Loucy (cell line): ENCODE measurements at regions not wholly inside any gene's neighbourhood (a gene's known extent, or its start where the extent isn't known, plus 50 kb on each side); places are given as distances from the start of the nearest gene placed in this dataset.
"Not testable (repeated sequence)": the region's sequence is repeated elsewhere in the genome, so short reads cannot be mapped to it uniquely, and the experiment has no call there.

Experiments
- H2AFZ ChIP-seq: fragments of 200-600 bp; sonication (generic); 2 replicates; pipeline ENCODE4 v1.6.0; 2016; ENCODE audit warnings: antibody characterized with exemption, mild to moderate bottlenecking, low read length, moderate library complexity
- H3F3A ChIP-seq: fragments of 200-600 bp; 2 replicates; pipeline ENCODE4 v1.6.0; 2016; ENCODE audit warnings: antibody characterized with exemption, low read depth, mild to moderate bottlenecking
- H3K27me3 ChIP-seq: fragments of 200-600 bp; sonication (generic); 2 replicates; pipeline ENCODE4 v1.6.1; 2014; ENCODE audit warnings: low read length, mild to moderate bottlenecking; ENCODE audit not compliant: insufficient read depth, poor library complexity, severe bottlenecking
- H3K36me3 ChIP-seq: fragments of 200-600 bp; sonication (generic); 2 replicates; pipeline ENCODE4 v1.6.1; 2016; ENCODE audit warnings: low read length; ENCODE audit not compliant: insufficient read depth
- H3K4me1 ChIP-seq: fragments of 200-600 bp; sonication (generic); 2 replicates; pipeline ENCODE4 v1.5.1; 2014; ENCODE audit warnings: low read length, mild to moderate bottlenecking; ENCODE audit not compliant: insufficient read depth, poor library complexity, severe bottlenecking
- H3K4me2 ChIP-seq: fragments of 200-600 bp; sonication (generic); 2 replicates; pipeline ENCODE4 v1.6.0; 2014; ENCODE audit warnings: antibody characterized with exemption, low read length, low read depth, mild to moderate bottlenecking; ENCODE audit not compliant: poor library complexity, severe bottlenecking
- H3K4me3 ChIP-seq: fragments of 200-600 bp; sonication (generic); 2 replicates; pipeline ENCODE4 v1.5.1; 2014; ENCODE audit warnings: low read length, mild to moderate bottlenecking, mixed read lengths; ENCODE audit not compliant: poor library complexity, severe bottlenecking
- H3K79me2 ChIP-seq: fragments of 200-600 bp; sonication (generic); 2 replicates; pipeline ENCODE4 v1.6.1; 2014; ENCODE audit warnings: low read length; ENCODE audit not compliant: insufficient read depth
- H3K9ac ChIP-seq: fragments of 200-600 bp; sonication (generic); 2 replicates; pipeline ENCODE4 v1.6.0; 2014; ENCODE audit warnings: mild to moderate bottlenecking, low read depth, low read length, moderate library complexity; ENCODE audit not compliant: poor library complexity, severe bottlenecking
- H3K9me2 ChIP-seq: fragments of 200-600 bp; sonication (generic); replicated peaks from 2 replicates; pipeline ENCODE4 v1.6.1; 2016; ENCODE audit warnings: low read depth, low read length, mixed read lengths
- H3K9me3 ChIP-seq: fragments of 200-600 bp; sonication (generic); 2 replicates; pipeline ENCODE4 v1.6.1; 2014; ENCODE audit warnings: mild to moderate bottlenecking, antibody characterized with exemption, low read length, low read depth; ENCODE audit not compliant: insufficient read depth
- H4K20me1 ChIP-seq: fragments of 200-600 bp; sonication (generic); 2 replicates; pipeline ENCODE4 v1.6.0; 2014; ENCODE audit warnings: antibody characterized with exemption, low read length, mild to moderate bottlenecking; ENCODE audit not compliant: insufficient read depth, poor library complexity, severe bottlenecking
- CTCF ChIP-seq: fragments of 200-600 bp; sonication (generic); conservative IDR thresholded peaks from 2 replicates; pipeline ENCODE4 v1.5.1; 2014; ENCODE audit warnings: mild to moderate bottlenecking, antibody characterized with exemption, low read length

- not testable (repeated sequence) for H3K36me3 ChIP-seq, H3K27me3 ChIP-seq
Measured at GRCh38 chr16:32922578-32922977, 246.6 kb upstream of the TP53TG3 start.

GRCh38 chr16:32915346-32915745 lies 239.4 kb upstream of the TP53TG3 start:
- not testable (repeated sequence) for H3K9ac ChIP-seq, H3K4me1 ChIP-seq, H3K36me3 ChIP-seq, H3K4me3 ChIP-seq, H3K79me2 ChIP-seq, H3K4me2 ChIP-seq, H3K9me3 ChIP-seq, H2AFZ ChIP-seq, H3K9me2 ChIP-seq, H4K20me1 ChIP-seq, H3F3A ChIP-seq, H3K27me3 ChIP-seq
- TF ChIP-seq CTCF: peak; percentile 25; the same call in 1 of the 2 replicates

More at GRCh38 chr16:32922578-32922977, 246.6 kb upstream of the TP53TG3 start:
- H3F3A ChIP-seq, H3K9ac ChIP-seq, H3K4me2 ChIP-seq, H3K79me2 ChIP-seq, H3K4me3 ChIP-seq, H4K20me1 ChIP-seq, H3K4me1 ChIP-seq, H2AFZ ChIP-seq, H3K9me3 ChIP-seq, H3K9me2 ChIP-seq: not testable (repeated sequence)
- TF ChIP-seq CTCF: peak; percentile 32; the same call in 1 of the 2 replicates

- H4K20me1 ChIP-seq: not testable (repeated sequence)
Measured at GRCh38 chr16:32897782-32898181, 221.8 kb upstream of the TP53TG3 start.

GRCh38 chr16:32885392-32885791 lies 209.4 kb upstream of the TP53TG3 start:
- H3K36me3 ChIP-seq, H3K79me2 ChIP-seq, H2AFZ ChIP-seq, H4K20me1 ChIP-seq, H3K9ac ChIP-seq, H3K9me3 ChIP-seq, H3K27me3 ChIP-seq, H3K9me2 ChIP-seq, H3K4me3 ChIP-seq, H3F3A ChIP-seq, H3K4me1 ChIP-seq, H3K4me2 ChIP-seq: not testable (repeated sequence)

More at GRCh38 chr16:32897782-32898181, 221.8 kb upstream of the TP53TG3 start:
- not testable (repeated sequence) for H3F3A ChIP-seq, H3K9me2 ChIP-seq, H3K4me2 ChIP-seq, H3K79me2 ChIP-seq, H3K9me3 ChIP-seq, H3K9ac ChIP-seq, H3K4me1 ChIP-seq, H2AFZ ChIP-seq, H3K27me3 ChIP-seq, H3K36me3 ChIP-seq, H3K4me3 ChIP-seq
- TF ChIP-seq CTCF: peak; percentile 48

- H2AFZ ChIP-seq, H3K9me2 ChIP-seq, H3K4me1 ChIP-seq, H3K4me2 ChIP-seq, H3K79me2 ChIP-seq, H3K9me3 ChIP-seq, H3K9ac ChIP-seq, H4K20me1 ChIP-seq, H3K4me3 ChIP-seq, H3F3A ChIP-seq, H3K36me3 ChIP-seq, H3K27me3 ChIP-seq: not testable (repeated sequence)
Measured at GRCh38 chr16:32884556-32884955, 208.6 kb upstream of the TP53TG3 start.

GRCh38 chr16:32882328-32882857 lies 206.4 kb upstream of the TP53TG3 start:
- not testable (repeated sequence) for H3K27me3 ChIP-seq, H3K9me3 ChIP-seq, H3K9me2 ChIP-seq, H2AFZ ChIP-seq, H4K20me1 ChIP-seq, H3K4me1 ChIP-seq, H3K9ac ChIP-seq, H3K36me3 ChIP-seq, H3K4me3 ChIP-seq, H3K79me2 ChIP-seq, H3F3A ChIP-seq, H3K4me2 ChIP-seq
